ENCODE measurements at regions not wholly inside any gene's neighbourhood (a gene's known extent, or its start where the extent isn't known, plus 50 kb on each side); places are given as distances from the start of the nearest gene placed in this dataset.

DNA sequence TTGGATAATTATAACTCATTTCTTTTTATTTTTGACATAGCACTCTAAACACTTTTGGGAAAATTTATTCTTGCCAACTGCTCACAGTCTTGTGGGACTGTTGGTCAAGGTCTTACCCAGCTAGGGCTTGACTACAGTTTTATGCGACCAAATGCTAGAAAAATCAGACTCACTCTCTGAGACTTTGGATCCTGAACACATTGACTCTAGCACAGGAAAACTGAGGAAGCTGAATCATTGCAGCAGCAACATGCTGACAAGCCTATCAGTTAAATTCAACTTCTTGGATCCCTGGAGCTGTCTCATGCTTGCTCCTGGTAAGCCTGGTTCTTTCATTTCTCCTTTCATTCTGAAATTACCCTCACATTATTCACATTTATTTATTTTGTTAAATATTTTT, 120.7 kb upstream of the TMTC2 start:
- DNase-seq (ENCODE audit: low spot score) = no peak
- in situ Hi-C loops (cut with MboI; ENCODE audit: low pct_unique_long_range_greater_than_20kb, low sequenced_read_pairs, unreplicated experiment) = no loop called here
- TF ChIP-seq, protein P1, sequence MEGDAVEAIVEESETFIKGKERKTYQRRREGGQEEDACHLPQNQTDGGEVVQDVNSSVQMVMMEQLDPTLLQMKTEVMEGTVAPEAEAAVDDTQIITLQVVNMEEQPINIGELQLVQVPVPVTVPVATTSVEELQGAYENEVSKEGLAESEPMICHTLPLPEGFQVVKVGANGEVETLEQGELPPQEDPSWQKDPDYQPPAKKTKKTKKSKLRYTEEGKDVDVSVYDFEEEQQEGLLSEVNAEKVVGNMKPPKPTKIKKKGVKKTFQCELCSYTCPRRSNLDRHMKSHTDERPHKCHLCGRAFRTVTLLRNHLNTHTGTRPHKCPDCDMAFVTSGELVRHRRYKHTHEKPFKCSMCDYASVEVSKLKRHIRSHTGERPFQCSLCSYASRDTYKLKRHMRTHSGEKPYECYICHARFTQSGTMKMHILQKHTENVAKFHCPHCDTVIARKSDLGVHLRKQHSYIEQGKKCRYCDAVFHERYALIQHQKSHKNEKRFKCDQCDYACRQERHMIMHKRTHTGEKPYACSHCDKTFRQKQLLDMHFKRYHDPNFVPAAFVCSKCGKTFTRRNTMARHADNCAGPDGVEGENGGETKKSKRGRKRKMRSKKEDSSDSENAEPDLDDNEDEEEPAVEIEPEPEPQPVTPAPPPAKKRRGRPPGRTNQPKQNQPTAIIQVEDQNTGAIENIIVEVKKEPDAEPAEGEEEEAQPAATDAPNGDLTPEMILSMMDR (IDR thresholded peaks at IDR 0.05; ENCODE audit: extremely low read depth, insufficient read depth, missing control alignments) = no peak

DNA sequence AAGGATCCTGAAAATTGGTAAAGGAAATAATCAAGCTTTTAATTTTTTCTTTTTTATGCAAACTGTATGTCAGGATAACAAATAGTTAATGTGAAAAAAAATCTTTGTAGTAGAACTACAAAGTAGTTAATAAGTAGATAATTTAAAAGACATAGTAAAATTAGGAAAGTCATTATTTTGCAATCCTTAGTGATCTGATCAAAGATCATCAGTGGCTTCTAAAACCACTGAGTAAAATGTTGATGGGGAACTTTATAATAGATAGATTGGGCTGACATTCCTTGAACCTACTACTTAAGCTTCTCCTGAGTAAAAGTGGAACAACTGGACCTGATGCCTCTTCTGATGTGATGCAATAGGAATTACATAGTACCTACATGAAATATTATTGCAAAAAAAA, 119.0 kb upstream of the TMTC2 start:
- no peak for DNase-seq (ENCODE audit: low spot score)
- TF ChIP-seq, protein P1 (IDR thresholded peaks at IDR 0.05; ENCODE audit: extremely low read depth, insufficient read depth, missing control alignments) = no peak
- in situ Hi-C loops (cut with MboI; ENCODE audit: low pct_unique_long_range_greater_than_20kb, low sequenced_read_pairs, unreplicated experiment) = no loop called here

DNA sequence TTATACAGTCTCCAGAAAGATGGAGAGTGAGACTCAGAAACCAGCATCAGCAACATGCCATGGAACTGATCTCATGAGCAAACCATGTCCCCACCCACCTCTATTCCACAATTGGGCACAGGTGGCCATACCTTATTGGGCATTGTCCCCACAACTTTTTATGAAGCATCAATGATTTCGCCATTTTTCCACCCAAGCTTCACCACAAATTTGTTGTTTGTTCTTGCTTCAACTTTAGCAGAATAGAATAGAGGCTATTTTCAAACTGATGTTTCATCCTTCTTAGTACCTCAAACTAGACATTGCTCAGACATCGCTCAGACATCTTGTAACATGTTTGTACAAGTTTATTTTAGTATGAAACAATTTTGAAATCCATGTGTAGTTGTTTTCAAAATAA, 112.5 kb upstream of the TMTC2 start:
- TF ChIP-seq, protein P1 (IDR thresholded peaks at IDR 0.05; ENCODE audit: extremely low read depth, insufficient read depth, missing control alignments) = no peak
- DNase-seq (ENCODE audit: low spot score) = no peak
- in situ Hi-C loops (cut with MboI; ENCODE audit: low pct_unique_long_range_greater_than_20kb, low sequenced_read_pairs, unreplicated experiment) = no loop called here

DNA sequence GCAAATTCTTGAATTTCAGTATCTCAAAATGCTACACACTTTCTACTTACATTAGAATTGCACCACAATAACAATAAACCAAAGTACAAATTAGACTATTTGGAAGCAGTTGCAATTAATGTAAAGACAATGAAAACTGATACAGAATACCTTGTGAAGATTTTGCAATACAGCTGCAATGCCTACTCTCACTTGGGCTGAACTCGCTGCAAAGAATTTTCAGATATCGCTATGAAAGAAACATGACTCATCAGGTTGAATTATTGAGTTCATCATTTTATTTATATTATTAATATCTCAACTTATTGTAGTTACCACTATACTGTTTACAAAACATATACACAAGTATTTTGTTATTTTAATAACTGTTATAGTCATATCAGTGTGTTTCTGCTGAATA, 108.0 kb upstream of the TMTC2 start:
- TF ChIP-seq, protein P1 (IDR thresholded peaks at IDR 0.05; ENCODE audit: extremely low read depth, insufficient read depth, missing control alignments) = no peak
- in situ Hi-C loops (cut with MboI; ENCODE audit: low pct_unique_long_range_greater_than_20kb, low sequenced_read_pairs, unreplicated experiment) = no loop called here
- DNase-seq (ENCODE audit: low spot score) = no peak

DNA sequence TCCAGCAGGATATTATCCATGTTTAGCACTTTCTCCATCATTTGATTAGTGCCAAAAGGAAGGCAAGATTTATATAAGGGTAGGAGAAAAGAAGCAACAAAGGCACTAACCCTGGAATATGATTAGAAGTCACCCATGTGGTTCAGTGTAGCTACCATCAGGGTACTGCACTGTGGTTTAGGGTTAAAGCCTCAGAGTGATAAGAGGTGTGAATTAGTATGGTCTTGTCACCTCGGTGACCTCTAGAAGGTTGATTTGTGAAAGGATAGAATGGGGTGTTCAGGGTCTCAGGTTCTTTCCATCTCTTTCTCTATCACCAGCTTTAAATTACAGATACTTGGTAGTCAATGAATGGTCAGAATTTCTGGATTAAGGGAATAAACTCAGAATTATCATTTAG, 103.0 kb upstream of the TMTC2 start:
- in situ Hi-C loops (cut with MboI; ENCODE audit: low pct_unique_long_range_greater_than_20kb, low sequenced_read_pairs, unreplicated experiment) = no loop called here
- TF ChIP-seq, protein P1 (IDR thresholded peaks at IDR 0.05; ENCODE audit: extremely low read depth, insufficient read depth, missing control alignments) = no peak
- no peak for DNase-seq (ENCODE audit: low spot score)

DNA sequence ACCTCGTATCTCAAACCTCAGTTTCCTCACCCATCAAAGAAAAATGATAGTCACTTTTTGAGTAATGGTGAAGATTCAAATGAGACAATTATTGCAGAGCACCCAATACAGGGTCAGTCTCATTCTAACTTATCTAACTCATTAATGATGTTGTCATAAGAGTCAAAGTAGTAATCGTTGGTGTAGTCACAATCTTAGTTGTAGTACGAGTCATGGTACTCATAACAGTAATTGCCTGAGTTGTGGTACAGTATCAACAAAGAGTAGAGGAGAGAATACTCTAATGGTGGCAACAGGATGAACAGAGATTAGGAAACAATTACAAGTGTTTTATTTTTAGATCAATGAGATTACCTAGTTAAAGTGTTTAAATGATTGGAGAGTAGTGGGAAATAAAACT, 93.6 kb upstream of the TMTC2 start:
- in situ Hi-C loops (cut with MboI; ENCODE audit: low pct_unique_long_range_greater_than_20kb, low sequenced_read_pairs, unreplicated experiment) = no loop called here
- DNase-seq (ENCODE audit: low spot score) = peak; percentile 3
- TF ChIP-seq, protein P1 (IDR thresholded peaks at IDR 0.05; ENCODE audit: extremely low read depth, insufficient read depth, missing control alignments) = no peak

DNA sequence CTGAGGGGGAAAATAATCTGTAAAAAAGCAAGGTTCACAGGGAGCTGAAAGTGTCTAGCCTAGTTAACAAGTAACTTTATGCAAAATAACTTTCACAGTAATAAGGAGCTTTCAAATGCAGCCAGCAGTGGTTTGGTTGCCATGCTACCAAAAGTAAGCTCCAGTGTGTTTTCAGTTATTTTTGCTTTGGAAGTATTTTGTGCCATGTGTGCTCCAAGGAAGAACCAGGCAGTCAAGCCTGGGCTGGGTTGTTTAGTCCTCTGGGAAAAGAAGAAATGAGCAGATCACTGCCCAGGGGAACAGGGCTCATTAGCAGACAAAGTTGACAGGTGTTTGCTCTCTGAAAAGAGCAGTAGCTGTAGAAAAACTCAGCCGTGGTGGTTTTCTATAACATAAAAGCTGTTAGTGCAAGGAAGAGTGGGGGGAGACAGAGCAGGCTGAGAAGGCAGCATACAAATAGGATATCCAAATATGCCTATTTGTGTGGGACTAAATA, 92.8 kb upstream of the TMTC2 start:
- TF ChIP-seq, protein P1 (IDR thresholded peaks at IDR 0.05; ENCODE audit: extremely low read depth, insufficient read depth, missing control alignments) = no peak
- in situ Hi-C loops (cut with MboI; ENCODE audit: low pct_unique_long_range_greater_than_20kb, low sequenced_read_pairs, unreplicated experiment) = no loop called here
- DNase-seq (ENCODE audit: low spot score) = peak; percentile 8

Data from GM13977 (cell line).